Esophagus squamous epithelium (tissue), 4 donors: ENCODE measurements at regions not wholly inside any gene's neighbourhood (a gene's known extent, or its start where the extent isn't known, plus 50 kb on each side); places are given as distances from the start of the nearest gene placed in this dataset.

Source experiments
- POLR2A ChIP-seq, 4 donors: fragments of 450-650 bp; IDR thresholded peaks; one replicate each; pipeline ENCODE4 v1.6.1; 2017; ENCODE audit warnings: antibody characterized with exemption in 4 of 4, mild to moderate bottlenecking in 4 of 4, moderate library complexity in 3 of 4
- TF ChIP-seq, protein P1 (sequence below), 6 experiments: fragments of 450-650 bp in 4 of 6; fragments of 200-600 bp in 2 of 6; sonication (generic) in 2 of 6; IDR thresholded peaks; one replicate each; pipeline ENCODE4 v1.5.1; 2016 to 2019; ENCODE audit warnings: antibody characterized with exemption in 6 of 6, mild to moderate bottlenecking in 4 of 6, moderate library complexity in 4 of 6

DNA sequence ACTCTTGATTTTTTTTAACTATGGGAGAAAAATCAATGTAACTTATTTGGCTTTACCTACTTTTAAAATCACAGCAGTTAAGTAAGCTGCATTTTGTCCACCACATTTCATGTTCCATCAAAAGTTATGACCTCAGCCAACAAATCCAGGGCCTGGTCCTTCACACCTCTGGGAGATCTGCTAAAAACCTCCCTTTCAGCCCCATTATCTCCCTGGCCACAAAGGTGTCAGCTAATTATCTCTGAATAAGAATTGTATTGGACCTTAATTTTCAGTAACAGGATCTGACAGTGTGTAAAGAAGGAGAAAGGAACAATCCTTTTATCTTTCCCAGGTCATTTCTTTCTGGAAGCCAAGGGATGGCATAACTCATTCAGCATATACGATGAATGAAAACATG lies 359.3 kb downstream of the TMEM182 start:
- TF ChIP-seq, protein P1, sequence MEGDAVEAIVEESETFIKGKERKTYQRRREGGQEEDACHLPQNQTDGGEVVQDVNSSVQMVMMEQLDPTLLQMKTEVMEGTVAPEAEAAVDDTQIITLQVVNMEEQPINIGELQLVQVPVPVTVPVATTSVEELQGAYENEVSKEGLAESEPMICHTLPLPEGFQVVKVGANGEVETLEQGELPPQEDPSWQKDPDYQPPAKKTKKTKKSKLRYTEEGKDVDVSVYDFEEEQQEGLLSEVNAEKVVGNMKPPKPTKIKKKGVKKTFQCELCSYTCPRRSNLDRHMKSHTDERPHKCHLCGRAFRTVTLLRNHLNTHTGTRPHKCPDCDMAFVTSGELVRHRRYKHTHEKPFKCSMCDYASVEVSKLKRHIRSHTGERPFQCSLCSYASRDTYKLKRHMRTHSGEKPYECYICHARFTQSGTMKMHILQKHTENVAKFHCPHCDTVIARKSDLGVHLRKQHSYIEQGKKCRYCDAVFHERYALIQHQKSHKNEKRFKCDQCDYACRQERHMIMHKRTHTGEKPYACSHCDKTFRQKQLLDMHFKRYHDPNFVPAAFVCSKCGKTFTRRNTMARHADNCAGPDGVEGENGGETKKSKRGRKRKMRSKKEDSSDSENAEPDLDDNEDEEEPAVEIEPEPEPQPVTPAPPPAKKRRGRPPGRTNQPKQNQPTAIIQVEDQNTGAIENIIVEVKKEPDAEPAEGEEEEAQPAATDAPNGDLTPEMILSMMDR (IDR thresholded peaks at IDR 0.05): no peak
- no peak for TF ChIP-seq POLR2A (IDR thresholded peaks at IDR 0.05)
